ENCODE measurements at regions not wholly inside any gene's neighbourhood (a gene's known extent, or its start where the extent isn't known, plus 50 kb on each side); places are given as distances from the start of the nearest gene placed in this dataset.

DNA sequence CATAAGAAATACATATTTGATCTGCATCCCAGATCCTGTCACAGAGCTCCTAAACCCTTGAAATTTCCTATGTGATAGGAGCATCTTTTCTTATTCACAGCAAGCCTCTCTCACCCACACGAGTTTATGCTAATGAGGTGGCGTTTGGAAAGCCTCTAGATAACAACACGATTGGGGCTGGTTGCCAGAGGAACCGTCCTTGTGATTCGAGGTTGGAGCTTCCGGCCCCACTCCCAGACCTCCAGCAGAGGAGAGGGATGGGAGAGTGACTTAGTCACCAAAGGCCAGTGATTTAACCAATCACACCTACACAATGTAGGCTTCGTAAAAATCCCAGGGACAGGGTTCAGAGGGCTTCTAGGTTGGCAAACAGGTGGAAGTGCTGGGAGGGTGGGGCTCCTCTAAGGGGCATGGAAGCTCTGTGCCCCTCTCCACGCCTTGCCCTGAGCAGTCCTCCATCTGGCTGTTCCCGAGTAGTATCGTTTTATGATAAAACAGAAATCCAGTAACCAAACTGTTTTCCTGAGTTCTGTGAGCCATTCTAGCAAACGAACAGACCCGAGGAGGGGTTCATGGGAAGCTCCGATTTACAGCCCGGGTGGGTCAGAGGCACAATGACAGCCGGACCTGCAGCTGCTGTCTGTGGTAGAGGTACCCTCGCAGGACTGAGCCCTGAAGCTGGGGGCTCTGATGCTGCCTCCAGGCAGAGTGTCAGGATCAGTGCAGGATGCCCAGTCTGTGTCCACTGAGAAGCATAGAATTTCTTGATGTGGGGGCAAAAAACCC is 238.1 kb upstream of the ARID1B start:
- TF ChIP-seq CTCF (IDR thresholded peaks at IDR 0.05) (no peak), EP300 (IDR thresholded peaks at IDR 0.05) (no peak)

All from suprapubic skin (tissue), 3 donors.